ENCODE measurements at regions not wholly inside any gene's neighbourhood (a gene's known extent, or its start where the extent isn't known, plus 50 kb on each side); places are given as distances from the start of the nearest gene placed in this dataset.

DNA sequence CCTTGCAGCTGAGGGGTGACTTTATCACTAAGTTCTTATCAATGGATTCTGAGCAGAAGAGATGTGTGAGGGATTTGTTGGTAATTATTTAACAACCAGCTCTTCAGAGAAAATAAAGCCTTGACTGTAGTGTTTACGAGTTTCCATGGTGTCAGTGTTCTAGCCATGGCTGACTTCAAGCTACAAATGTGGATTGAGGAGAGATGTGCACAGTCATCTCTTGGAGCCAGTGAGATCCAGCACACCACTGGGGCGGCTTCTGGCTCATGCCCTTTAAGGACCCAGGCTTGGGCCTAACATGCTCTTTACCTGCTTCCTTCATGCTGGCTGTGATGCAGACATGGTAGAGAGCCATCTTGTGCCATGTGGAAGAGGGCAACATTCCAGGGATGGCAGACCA is 145.6 kb upstream of the MRPS22 start:
- TF ChIP-seq, protein P1, sequence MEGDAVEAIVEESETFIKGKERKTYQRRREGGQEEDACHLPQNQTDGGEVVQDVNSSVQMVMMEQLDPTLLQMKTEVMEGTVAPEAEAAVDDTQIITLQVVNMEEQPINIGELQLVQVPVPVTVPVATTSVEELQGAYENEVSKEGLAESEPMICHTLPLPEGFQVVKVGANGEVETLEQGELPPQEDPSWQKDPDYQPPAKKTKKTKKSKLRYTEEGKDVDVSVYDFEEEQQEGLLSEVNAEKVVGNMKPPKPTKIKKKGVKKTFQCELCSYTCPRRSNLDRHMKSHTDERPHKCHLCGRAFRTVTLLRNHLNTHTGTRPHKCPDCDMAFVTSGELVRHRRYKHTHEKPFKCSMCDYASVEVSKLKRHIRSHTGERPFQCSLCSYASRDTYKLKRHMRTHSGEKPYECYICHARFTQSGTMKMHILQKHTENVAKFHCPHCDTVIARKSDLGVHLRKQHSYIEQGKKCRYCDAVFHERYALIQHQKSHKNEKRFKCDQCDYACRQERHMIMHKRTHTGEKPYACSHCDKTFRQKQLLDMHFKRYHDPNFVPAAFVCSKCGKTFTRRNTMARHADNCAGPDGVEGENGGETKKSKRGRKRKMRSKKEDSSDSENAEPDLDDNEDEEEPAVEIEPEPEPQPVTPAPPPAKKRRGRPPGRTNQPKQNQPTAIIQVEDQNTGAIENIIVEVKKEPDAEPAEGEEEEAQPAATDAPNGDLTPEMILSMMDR (IDR thresholded peaks at IDR 0.05): no peak
- TF ChIP-seq POLR2AphosphoS5 (IDR thresholded peaks at IDR 0.05; ENCODE audit: low read depth, low read length) (no peak), TCF7L2 (IDR thresholded peaks at IDR 0.05; ENCODE audit: low read depth, low read length) (no peak), REST (IDR thresholded peaks at IDR 0.05; ENCODE audit: insufficient read depth in 1 of 2, low read depth in 2 of 2, low read length in 1 of 2) (no peak)

Measured in Panc1 (cell line).